ENCODE measurements at regions not wholly inside any gene's neighbourhood (a gene's known extent, or its start where the extent isn't known, plus 50 kb on each side); places are given as distances from the start of the nearest gene placed in this dataset.
A peak's percentile ranks its signal among the peaks of the same experiment; 100 is the strongest.
"Not testable (repeated sequence)": the region's sequence is repeated elsewhere in the genome, so short reads cannot be mapped to it uniquely, and the experiment has no call there.

- DNase-seq (ENCODE audit: low read depth, low spot score): no peak
Observed at GRCh38 chr3:197407053-197407452, 108.6 kb upstream of the DLG1 start.

GRCh38 chr3:197406266-197406665 is 107.9 kb upstream of the DLG1 start:
- peak; percentile 39 for DNase-seq (ENCODE audit: low read depth, low spot score)

- no peak for DNase-seq (ENCODE audit: low read depth, low spot score)
Observed at GRCh38 chr3:197404754-197405153, 106.3 kb upstream of the DLG1 start.

GRCh38 chr3:197404030-197404429 is 105.6 kb upstream of the DLG1 start:
- DNase-seq (ENCODE audit: low read depth, low spot score): no peak

- DNase-seq (ENCODE audit: low read depth, low spot score): not testable (repeated sequence)
Observed at GRCh38 chr3:197402401-197402800, 104.0 kb upstream of the DLG1 start.

GRCh38 chr3:197399486-197399885 is 101.1 kb upstream of the DLG1 start:
- DNase-seq (ENCODE audit: low read depth, low spot score): no peak

GRCh38 chr3:197398286-197398878 is 100.0 kb upstream of the DLG1 start:
- no peak for DNase-seq (ENCODE audit: low read depth, low spot score)

- DNase-seq (ENCODE audit: low read depth, low spot score): no peak
Observed at GRCh38 chr3:197397838-197398237, 99.4 kb upstream of the DLG1 start.

- no peak for DNase-seq (ENCODE audit: low read depth, low spot score)
Observed at GRCh38 chr3:197394464-197395321, 96.3 kb upstream of the DLG1 start.

GRCh38 chr3:197394126-197394463 is 95.7 kb upstream of the DLG1 start:
- not testable (repeated sequence) for DNase-seq (ENCODE audit: low read depth, low spot score)

GRCh38 chr3:197393711-197394110 is 95.3 kb upstream of the DLG1 start:
- no peak for DNase-seq (ENCODE audit: low read depth, low spot score)

- DNase-seq (ENCODE audit: low read depth, low spot score): no peak
Observed at GRCh38 chr3:197392961-197393360, 94.5 kb upstream of the DLG1 start.

GRCh38 chr3:197381371-197381770 is 83.0 kb upstream of the DLG1 start:
- DNase-seq (ENCODE audit: low read depth, low spot score): no peak

GRCh38 chr3:197380786-197381185 is 82.4 kb upstream of the DLG1 start:
- DNase-seq (ENCODE audit: low read depth, low spot score): no peak

- DNase-seq (ENCODE audit: low read depth, low spot score): no peak
Observed at GRCh38 chr3:197378985-197379718, 80.7 kb upstream of the DLG1 start.

GRCh38 chr3:197376735-197377555 is 78.5 kb upstream of the DLG1 start:
- no peak for DNase-seq (ENCODE audit: low read depth, low spot score)

- no peak for DNase-seq (ENCODE audit: low read depth, low spot score)
Observed at GRCh38 chr3:197376020-197376419, 77.6 kb upstream of the DLG1 start.

GRCh38 chr3:197375001-197375441 is 76.6 kb upstream of the DLG1 start:
- DNase-seq (ENCODE audit: low read depth, low spot score): no peak

- DNase-seq (ENCODE audit: low read depth, low spot score): no peak
Observed at GRCh38 chr3:197373096-197373495, 74.7 kb upstream of the DLG1 start.

GRCh38 chr3:197372047-197372661 is 73.7 kb upstream of the DLG1 start:
- DNase-seq (ENCODE audit: low read depth, low spot score): no peak

GRCh38 chr3:197371591-197372046 is 73.2 kb upstream of the DLG1 start:
- no peak for DNase-seq (ENCODE audit: low read depth, low spot score)
